GM10266 (cell line): ENCODE measurements at regions not wholly inside any gene's neighbourhood (a gene's known extent, or its start where the extent isn't known, plus 50 kb on each side); places are given as distances from the start of the nearest gene placed in this dataset.

Experiments
- DNase-seq: peaks from one replicate; pipeline ENCODE4 v3.0.0; 2012; ENCODE audit errors: extremely low spot score
- CTCF ChIP-seq: IDR thresholded peaks from 2 replicates; pipeline ENCODE4 v1.5.1; 2012; ENCODE audit warnings: mild to moderate bottlenecking, low read depth; ENCODE audit not compliant: control insufficient read depth, insufficient read depth; ENCODE audit errors: missing control alignments

DNA sequence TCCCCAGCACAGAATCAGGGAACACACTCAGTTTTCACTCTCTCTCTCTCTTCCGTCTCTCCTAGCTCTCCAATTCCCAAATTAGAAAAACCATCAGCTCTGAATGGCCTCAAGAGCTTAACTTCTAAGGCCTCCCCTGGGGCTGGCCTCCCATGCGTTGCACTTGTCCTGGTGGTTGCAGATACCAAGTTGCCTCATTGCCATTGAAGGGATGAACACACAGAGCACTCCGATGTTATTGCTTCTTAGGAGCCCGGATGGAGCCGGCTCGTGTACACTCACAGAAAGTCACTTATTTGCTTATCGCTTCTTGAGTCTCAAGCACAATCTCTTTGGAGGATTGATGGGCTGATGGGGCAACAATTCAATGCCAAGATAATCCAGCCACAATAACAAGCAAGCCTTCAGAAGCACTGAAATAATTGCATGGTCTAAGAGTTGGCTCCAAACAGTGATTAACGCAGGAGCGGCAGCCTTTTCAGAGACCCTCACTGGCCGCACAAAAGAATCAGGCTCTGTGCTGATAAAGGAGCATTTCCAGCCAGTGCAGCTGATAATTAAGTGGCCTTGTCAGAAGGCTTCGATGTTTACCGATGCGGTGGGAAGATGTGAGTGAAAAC, 175.8 kb upstream of the TMEM132C start:
- no peak for DNase-seq
- no peak for TF ChIP-seq CTCF

DNA sequence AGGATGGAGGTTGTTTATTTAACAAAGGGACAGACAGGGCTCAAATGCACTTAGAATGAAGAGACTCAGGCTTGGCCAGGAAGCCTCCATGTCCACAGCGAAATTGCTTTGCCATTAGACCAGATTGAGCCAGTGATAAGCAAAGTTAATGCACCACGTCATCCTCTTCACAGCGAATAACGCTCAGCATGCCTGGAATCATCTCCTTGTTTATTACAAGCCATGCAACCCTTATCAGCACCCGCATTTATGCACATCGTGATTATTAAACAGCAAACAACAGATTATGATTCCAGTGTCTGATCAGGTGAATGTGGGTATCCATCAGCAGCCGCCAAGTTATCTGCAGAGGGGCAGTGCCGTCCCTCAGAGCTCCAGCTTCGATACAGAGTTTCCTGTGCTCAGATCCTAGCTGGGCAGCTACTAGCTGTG, 175.0 kb upstream of the TMEM132C start:
- no peak for TF ChIP-seq CTCF
- no peak for DNase-seq

DNA sequence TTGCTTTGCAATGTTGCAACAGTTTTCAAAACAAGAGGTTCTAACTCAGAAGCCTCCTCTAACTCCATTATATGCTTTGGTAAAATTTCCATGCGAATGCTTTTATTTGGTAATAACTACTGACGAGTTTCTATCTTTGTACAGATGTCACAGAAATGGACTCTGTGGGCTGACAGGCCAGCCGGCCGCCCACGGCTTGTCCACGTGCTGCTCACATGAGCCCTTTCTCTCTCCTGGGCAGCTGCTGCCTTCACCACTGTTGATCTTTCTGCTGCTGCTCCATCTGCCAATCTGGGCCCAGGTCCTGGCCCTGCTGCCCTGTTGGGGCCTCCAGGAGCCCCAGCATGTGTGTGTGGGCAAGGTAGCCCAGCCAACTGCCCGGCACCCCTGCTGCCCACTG, 168.2 kb upstream of the TMEM132C start:
- no peak for DNase-seq
- no peak for TF ChIP-seq CTCF

DNA sequence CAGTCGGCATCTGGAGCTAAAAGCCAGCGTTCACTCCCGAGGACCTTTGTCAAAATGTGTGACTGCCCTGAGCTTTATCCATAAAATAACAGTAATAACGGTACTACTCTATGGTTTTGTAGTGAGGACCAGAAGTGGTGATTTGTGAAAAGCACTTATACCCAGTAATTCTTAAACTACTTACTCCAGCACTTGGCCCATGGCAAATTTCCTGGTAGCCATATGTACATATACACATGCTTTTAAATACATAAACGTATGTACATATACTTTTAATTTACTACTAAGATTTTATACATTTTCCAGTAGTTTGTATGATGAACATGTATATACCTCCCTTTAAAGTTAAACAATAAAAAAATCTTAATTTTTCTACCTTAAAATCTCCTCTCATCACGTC, 163.8 kb upstream of the TMEM132C start:
- TF ChIP-seq CTCF: no peak
- no peak for DNase-seq

- DNase-seq: no peak
- TF ChIP-seq CTCF: no peak
These were observed 157.7 kb upstream of the TMEM132C start for GRCh38 chr12:128109236-128109635.

- no peak for DNase-seq
- TF ChIP-seq CTCF: no peak
These were observed 157.3 kb upstream of the TMEM132C start for GRCh38 chr12:128109636-128110035.

GRCh38 chr12:128111333-128111732, 155.6 kb upstream of the TMEM132C start:
- DNase-seq: no peak
- no peak for TF ChIP-seq CTCF
